HEK293T (cell line): ENCODE measurements at regions not wholly inside any gene's neighbourhood (a gene's known extent, or its start where the extent isn't known, plus 50 kb on each side); places are given as distances from the start of the nearest gene placed in this dataset.
"Not testable (repeated sequence)": the region's sequence is repeated elsewhere in the genome, so short reads cannot be mapped to it uniquely, and the experiment has no call there.

Source experiments
- CTCF ChIA-PET: fragments of 350-600 bp; formaldehyde crosslinking; extraction: SDS; loops from one replicate; lab custom pipeline; 2021; ENCODE audit warnings: antibody characterized with exemption, inconsistent platforms; lab: Yijun Ruan, JAX
- POLR2A ChIA-PET: fragments of 350-600 bp; formaldehyde crosslinking; extraction: SDS; loops from one replicate; lab custom pipeline; 2020; ENCODE audit warnings: antibody characterized with exemption, inconsistent platforms; lab: Yijun Ruan, JAX
- DNase-seq: peaks from one replicate; pipeline ENCODE4 v3.0.0; 2012; ENCODE audit warnings: mixed read lengths; ENCODE audit errors: extremely low spot score
- ARNT ChIP-seq: fragments of 450-650 bp; IDR thresholded peaks from 2 replicates; pipeline ENCODE4 v1.6.1; 2017; ENCODE audit warnings: mild to moderate bottlenecking
- BHLHE40 ChIP-seq: fragments of 450-650 bp; IDR thresholded peaks from 2 replicates; pipeline ENCODE4 v1.6.1; 2016; ENCODE audit warnings: mild to moderate bottlenecking, moderate library complexity, borderline replicate concordance
- CTBP1 ChIP-seq: fragments of 450-650 bp; IDR thresholded peaks from 2 replicates; pipeline ENCODE4 v1.6.1; 2016; ENCODE audit warnings: borderline replicate concordance
- ELF4 ChIP-seq: fragments of 450-650 bp; IDR thresholded peaks from 2 replicates; pipeline ENCODE4 v1.6.1; 2017; ENCODE audit warnings: antibody characterized with exemption
- FOXA1 ChIP-seq: fragments of 450-650 bp; IDR thresholded peaks from 2 replicates; pipeline ENCODE4 v1.6.1; 2016; ENCODE audit warnings: mild to moderate bottlenecking
- FOXK2 ChIP-seq: fragments of 450-650 bp; IDR thresholded peaks from 2 replicates; pipeline ENCODE4 v1.6.1; 2016; ENCODE audit warnings: mild to moderate bottlenecking
- FOXM1 ChIP-seq: fragments of 450-650 bp; IDR thresholded peaks from 2 replicates; pipeline ENCODE4 v1.6.1; 2017; ENCODE audit warnings: mild to moderate bottlenecking, borderline replicate concordance
- HDGF ChIP-seq: fragments of 450-650 bp; IDR thresholded peaks from 2 replicates; pipeline ENCODE4 v1.6.1; 2017; ENCODE audit warnings: antibody characterized with exemption, borderline replicate concordance
- L3MBTL2 ChIP-seq: fragments of 450-650 bp; conservative IDR thresholded peaks from 2 replicates; pipeline ENCODE4 v1.6.1; 2016; ENCODE audit warnings: mild to moderate bottlenecking
- LEF1 ChIP-seq: fragments of 450-650 bp; IDR thresholded peaks from 2 replicates; pipeline ENCODE4 v1.6.1; 2017; ENCODE audit warnings: mild to moderate bottlenecking, borderline replicate concordance
- NFRKB ChIP-seq: fragments of 450-650 bp; IDR thresholded peaks from 2 replicates; pipeline ENCODE4 v1.6.1; 2016; ENCODE audit warnings: mild to moderate bottlenecking, moderate library complexity
- PKNOX1 ChIP-seq: fragments of 450-650 bp; IDR thresholded peaks from 2 replicates; pipeline ENCODE4 v1.6.1; 2016
- SP1 ChIP-seq: fragments of 450-650 bp; IDR thresholded peaks from 2 replicates; pipeline ENCODE4 v1.6.1; 2017
- SUZ12 ChIP-seq: fragments of 450-650 bp; IDR thresholded peaks from 2 replicates; pipeline ENCODE4 v1.6.1; 2016; ENCODE audit warnings: mild to moderate bottlenecking
- TARDBP ChIP-seq: fragments of 450-650 bp; IDR thresholded peaks from 2 replicates; pipeline ENCODE4 v1.6.1; 2016
- ZNF384 ChIP-seq: fragments of 450-650 bp; IDR thresholded peaks from 2 replicates; pipeline ENCODE4 v1.6.1; 2016

- TF ChIP-seq L3MBTL2 (no peak), NFRKB (no peak), FOXA1 (no peak), FOXK2 (no peak)
- ChIA-PET POLR2A (no interaction called here), CTCF (no interaction called here)
- no peak for DNase-seq
Observed at GRCh38 chr21:35394049-35394448, 344.9 kb upstream of the RUNX1 start.

- TF ChIP-seq FOXA1: no peak
- TF ChIP-seq L3MBTL2: no peak
- TF ChIP-seq FOXM1: no peak
- no peak for TF ChIP-seq FOXK2
- no peak for TF ChIP-seq BHLHE40
- ChIA-PET CTCF (no interaction called here), POLR2A (no interaction called here)
- no peak for DNase-seq
Observed at GRCh38 chr21:35390013-35390776, 341.1 kb upstream of the RUNX1 start.

GRCh38 chr21:35386491-35387079 lies 337.5 kb upstream of the RUNX1 start:
- CTCF ChIA-PET: no interaction called here
- no peak for DNase-seq
- POLR2A ChIA-PET: no interaction called here
- TF ChIP-seq ZNF384 (no peak), FOXM1 (no peak), L3MBTL2 (no peak), HDGF (no peak), PKNOX1 (no peak)

GRCh38 chr21:35384375-35384774 lies 335.3 kb upstream of the RUNX1 start:
- DNase-seq: no peak
- TF ChIP-seq BHLHE40 (no peak), SUZ12 (no peak), L3MBTL2 (no peak), PKNOX1 (no peak), HDGF (no peak), SP1 (no peak), ARNT (no peak), LEF1 (no peak), ZNF384 (no peak), FOXA1 (no peak), NFRKB (no peak), FOXK2 (no peak), CTBP1 (no peak), TARDBP (no peak), FOXM1 (no peak), ELF4 (no peak)
- ChIA-PET POLR2A (no interaction called here), CTCF (no interaction called here)

- POLR2A ChIA-PET: no interaction called here
- TF ChIP-seq NFRKB: no peak
- TF ChIP-seq CTBP1: no peak
- no peak for TF ChIP-seq L3MBTL2
- TF ChIP-seq BHLHE40: no peak
- no peak for TF ChIP-seq ELF4
- no peak for TF ChIP-seq ZNF384
- TF ChIP-seq LEF1: no peak
- TF ChIP-seq FOXK2: no peak
- no peak for TF ChIP-seq PKNOX1
- TF ChIP-seq HDGF: no peak
- TF ChIP-seq ARNT: no peak
- TF ChIP-seq FOXA1: no peak
- TF ChIP-seq SP1: no peak
- CTCF ChIA-PET: interaction anchor here (0.5 kb wide), 1 partner anchor 457 kb away, joined by 4 read pairs; no protein-coding TSS in a partner anchor
- DNase-seq: no peak
Observed at GRCh38 chr21:35382696-35383095, 333.6 kb upstream of the RUNX1 start.

GRCh38 chr21:35381743-35382310 lies 332.7 kb upstream of the RUNX1 start:
- ChIA-PET POLR2A (no interaction called here), CTCF (no interaction called here)
- TF ChIP-seq TARDBP (no peak), NFRKB (no peak), L3MBTL2 (no peak), ZNF384 (no peak), FOXK2 (no peak), BHLHE40 (no peak), SUZ12 (no peak), FOXA1 (no peak), ARNT (no peak), ELF4 (no peak), SP1 (no peak), CTBP1 (no peak), FOXM1 (no peak), HDGF (no peak), LEF1 (no peak), PKNOX1 (no peak)
- DNase-seq: no peak

- POLR2A ChIA-PET, DNase-seq, CTCF ChIA-PET: not testable (repeated sequence)
Observed at GRCh38 chr21:35380304-35380703, 331.2 kb upstream of the RUNX1 start.
